Ovary (tissue), 7 donors: ENCODE measurements at regions not wholly inside any gene's neighbourhood (a gene's known extent, or its start where the extent isn't known, plus 50 kb on each side); places are given as distances from the start of the nearest gene placed in this dataset.

Experiments
- DNase-seq, 5 donors: peaks; one replicate each; pipeline ENCODE4 v3.0.0-alpha.2; 2019 to 2020
- H3K27ac ChIP-seq, 2 donors: fragments of 200-600 bp; one replicate each; pipeline versions ENCODE4 v1.5.1 to v1.8.0; 2019 to 2022
- H3K27me3 ChIP-seq: fragments of 200-600 bp; one replicate; pipeline ENCODE4 v1.8.0; 2022
- H3K36me3 ChIP-seq: fragments of 200-600 bp; sonication (generic); one replicate; pipeline ENCODE4 v1.5.1; 2019
- H3K4me1 ChIP-seq: one replicate; pipeline ENCODE4 v1.8.1; 2013; ENCODE audit warnings: mild to moderate bottlenecking, moderate library complexity; ENCODE audit not compliant: insufficient read depth
- H3K4me3 ChIP-seq: fragments of 200-600 bp; sonication (generic); one replicate; pipeline ENCODE4 v1.5.1; 2017
- H3K9me3 ChIP-seq, 2 donors: fragments of 200-600 bp in 1 of 2; sonication (generic) in 1 of 2; one replicate each; pipeline versions ENCODE4 v1.5.1 to v1.8.1; 2013 to 2019; ENCODE audit warnings: mild to moderate bottlenecking in 1 of 2, moderate library complexity in 1 of 2
- EP300 ChIP-seq: sonication (generic); formaldehyde crosslinking; IDR thresholded peaks from one replicate; pipeline ENCODE4 v1.6.1; 2017; ENCODE audit warnings: antibody characterized with exemption
- POLR2A ChIP-seq: fragments of 450-650 bp; IDR thresholded peaks from one replicate; pipeline ENCODE4 v1.6.1; 2017; ENCODE audit warnings: antibody characterized with exemption, mild to moderate bottlenecking, moderate library complexity
- whole genome bisulfite sequencing, 3 donors: extraction: QIAGEN DNeasy Blood & Tissue Kit in 1 of 3; methylation state at CpG; one replicate each; pipeline versions ENCODE4 v1.1.5 to v1.1.7; 2013 to 2017; 5-methylcytosine and 5-hydroxymethylcytosine counted together
- intact Hi-C, 4 donors: fragments of 100-400 bp; cut with DNase I; formaldehyde crosslinking; loops; one replicate each; pipeline versions ENCODE4 v1.11.0 to v1.15.1; 2022 to 2023
- TF ChIP-seq, protein P1 (sequence below), 3 donors: fragments of 450-650 bp in 2 of 3; fragments of 200-600 bp in 1 of 3; IDR thresholded peaks; one replicate each; pipeline versions ENCODE4 v1.5.1 to v1.8.0; 2016 to 2022; ENCODE audit warnings: antibody characterized with exemption in 3 of 3, mild to moderate bottlenecking in 1 of 3
- donor health status: DM: no; HTN: no; CAD: no; lungs with moderate emphysema.
- donor health status: DM: no; HTN: no; CAD: no.
- donor health status: Bipolar disorder and iron deficiency.
- donor health status: DM: no; HTN: no; CAD: no.
- donor health status: DM: yes; HTN: yes; CAD: no.

DNA sequence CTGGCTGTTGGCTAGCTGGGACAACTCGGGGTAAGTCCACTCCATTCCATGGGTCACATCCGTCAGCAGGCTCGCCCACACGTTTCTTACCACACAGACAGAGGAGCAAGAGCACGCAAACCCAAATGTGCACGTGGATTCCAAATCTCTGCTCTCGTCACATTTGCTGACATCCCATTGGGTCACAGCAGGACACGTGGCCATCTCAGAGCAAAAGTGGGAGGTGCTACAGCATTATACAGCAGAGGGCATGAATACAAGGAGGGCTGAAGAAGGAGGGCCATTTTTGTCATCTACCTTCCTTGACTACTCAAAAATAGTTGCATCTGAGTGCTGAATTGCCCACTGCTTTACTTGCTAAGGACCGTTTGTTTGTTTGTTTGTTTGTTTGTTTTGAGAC, 84.7 kb downstream of the RBBP6 start:
- Histone ChIP-seq H3K27ac (no peak overlapping the region), H3K4me3 (no peak overlapping the region), H3K27me3 (no peaks in the 10 kb centered on the region), H3K36me3 (no peaks in the 10 kb centered on the region), H3K9me3 (no peaks in the 10 kb centered on the region), H3K4me1 (no peaks in the 10 kb centered on the region)
- TF ChIP-seq, protein P1, sequence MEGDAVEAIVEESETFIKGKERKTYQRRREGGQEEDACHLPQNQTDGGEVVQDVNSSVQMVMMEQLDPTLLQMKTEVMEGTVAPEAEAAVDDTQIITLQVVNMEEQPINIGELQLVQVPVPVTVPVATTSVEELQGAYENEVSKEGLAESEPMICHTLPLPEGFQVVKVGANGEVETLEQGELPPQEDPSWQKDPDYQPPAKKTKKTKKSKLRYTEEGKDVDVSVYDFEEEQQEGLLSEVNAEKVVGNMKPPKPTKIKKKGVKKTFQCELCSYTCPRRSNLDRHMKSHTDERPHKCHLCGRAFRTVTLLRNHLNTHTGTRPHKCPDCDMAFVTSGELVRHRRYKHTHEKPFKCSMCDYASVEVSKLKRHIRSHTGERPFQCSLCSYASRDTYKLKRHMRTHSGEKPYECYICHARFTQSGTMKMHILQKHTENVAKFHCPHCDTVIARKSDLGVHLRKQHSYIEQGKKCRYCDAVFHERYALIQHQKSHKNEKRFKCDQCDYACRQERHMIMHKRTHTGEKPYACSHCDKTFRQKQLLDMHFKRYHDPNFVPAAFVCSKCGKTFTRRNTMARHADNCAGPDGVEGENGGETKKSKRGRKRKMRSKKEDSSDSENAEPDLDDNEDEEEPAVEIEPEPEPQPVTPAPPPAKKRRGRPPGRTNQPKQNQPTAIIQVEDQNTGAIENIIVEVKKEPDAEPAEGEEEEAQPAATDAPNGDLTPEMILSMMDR (IDR thresholded peaks at IDR 0.05) = no peak
- TF ChIP-seq POLR2A = no peak
- TF ChIP-seq EP300 = no peak
- 77 to 83% (median 80%) methylated on average over 9 of the region's 9 CpGs for WGBS, 3 donors
- DNase-seq = no peak
- intact Hi-C loops = no loop called here

DNA sequence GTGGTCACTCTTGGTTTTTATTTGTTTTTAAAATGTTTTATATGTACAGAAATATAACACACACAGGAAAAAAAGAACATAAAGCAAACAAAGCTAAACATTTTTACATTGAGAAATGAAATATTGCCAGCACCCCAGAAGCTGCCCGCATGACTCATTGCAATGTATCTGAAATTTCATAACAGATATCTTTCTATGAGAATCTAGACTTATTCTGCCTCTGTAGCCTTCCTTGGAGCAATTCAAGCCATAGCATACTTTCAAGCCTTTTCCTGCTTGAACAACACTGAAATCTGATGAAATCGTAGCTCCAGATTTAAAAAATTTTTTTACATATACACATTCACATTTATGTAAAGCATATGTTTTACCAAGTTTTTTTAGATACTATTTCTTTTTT, 86.9 kb downstream of the RBBP6 start:
- intact Hi-C loops = no loop called here
- Histone ChIP-seq H3K4me3 (no peak overlapping the region), H3K27me3 (no peaks in the 10 kb centered on the region), H3K36me3 (no peaks in the 10 kb centered on the region), H3K4me1 (no peaks in the 10 kb centered on the region), H3K9me3 (no peaks in the 10 kb centered on the region), H3K27ac (no peak overlapping the region)
- WGBS, 3 donors = 69 to 76% (median 70%) methylated on average over 2 of the region's 2 CpGs
- TF ChIP-seq, protein P1 (IDR thresholded peaks at IDR 0.05) = no peak
- no peak for TF ChIP-seq EP300
- no peak for TF ChIP-seq POLR2A
- DNase-seq = no peak

DNA sequence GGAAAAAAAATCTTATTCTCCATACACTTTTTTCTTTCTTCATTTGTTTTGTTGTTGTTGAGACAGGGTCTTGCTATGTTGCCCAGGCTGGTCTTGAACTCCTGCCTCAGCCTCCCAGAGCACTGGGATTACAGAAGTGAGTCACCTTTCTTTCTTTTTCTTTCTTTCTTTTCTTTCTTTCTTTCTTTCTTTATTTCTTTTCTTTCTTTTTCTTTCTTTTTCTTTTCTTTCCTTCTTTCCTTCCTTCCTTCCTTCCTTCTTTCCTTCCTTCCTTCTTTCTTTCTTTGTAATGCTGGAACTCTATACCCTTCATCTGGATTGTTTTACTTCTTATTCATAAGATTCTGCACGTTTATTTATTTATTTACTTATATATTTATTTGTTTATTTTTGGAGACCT, 94.5 kb upstream of the TNRC6A start:
- WGBS, 3 donors = 22 to 39% (median 36%) methylated on average over 1 of the region's 1 CpG
- Histone ChIP-seq H3K27me3 (no peaks in the 10 kb centered on the region), H3K4me3 (no peak overlapping the region), H3K9me3 (no peaks in the 10 kb centered on the region), H3K27ac (no peak overlapping the region), H3K4me1 (peaks cover 1% of the 10 kb centered on the region), H3K36me3 (no peaks in the 10 kb centered on the region)
- TF ChIP-seq, protein P1 (IDR thresholded peaks at IDR 0.05) = no peak
- DNase-seq = no peak
- intact Hi-C loops = loop anchor here in 1 of 4 donors (5.0 kb wide), 1 partner anchor 562 kb away; no protein-coding TSS in a partner anchor

DNA sequence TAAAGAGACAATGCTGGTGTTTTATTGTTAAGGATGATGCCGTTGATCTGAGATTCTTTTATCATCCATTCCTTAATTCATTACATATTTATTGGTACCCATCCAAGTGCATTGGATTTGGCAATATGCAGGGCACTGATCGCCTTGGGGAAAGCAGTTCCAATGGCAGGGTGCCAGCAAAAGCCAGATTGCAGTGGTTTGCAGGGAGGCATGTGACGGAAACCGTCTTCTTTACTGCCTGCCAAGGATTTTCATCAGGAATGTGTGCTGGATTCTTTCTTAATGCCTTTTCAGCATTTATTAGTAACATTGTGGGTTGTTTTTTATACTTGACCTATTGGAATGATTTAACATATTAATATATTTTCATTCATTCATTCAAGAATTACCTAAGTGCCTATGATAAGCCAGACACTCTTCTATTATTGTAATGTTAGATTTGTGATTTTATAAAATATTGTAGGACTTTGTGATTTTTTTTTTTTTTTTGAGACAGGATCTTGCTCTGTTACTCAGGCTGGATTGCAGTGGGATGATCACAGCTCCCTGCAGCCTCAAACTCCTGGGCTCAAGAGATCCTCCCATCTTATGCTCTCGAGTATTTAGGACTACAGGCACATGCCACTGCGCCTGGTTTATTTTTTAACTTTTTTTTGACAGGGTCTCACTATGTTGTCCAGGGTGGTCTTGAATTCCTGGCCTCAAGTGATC, 93.4 kb upstream of the TNRC6A start:
- Histone ChIP-seq H3K4me3 (no peak overlapping the region), H3K9me3 (no peaks in the 10 kb centered on the region), H3K27me3 (no peaks in the 10 kb centered on the region), H3K27ac (no peak overlapping the region), H3K36me3 (no peaks in the 10 kb centered on the region), H3K4me1 (peaks cover 1% of the 10 kb centered on the region)
- TF ChIP-seq POLR2A = no peak
- TF ChIP-seq, protein P1 (IDR thresholded peaks at IDR 0.05) = no peak
- TF ChIP-seq EP300 = no peak
- intact Hi-C loops = no loop called here
- peak; percentile 68 to 88 (median 83) for DNase-seq
- 5 to 9% (median 8%) methylated on average over 6 of the region's 6 CpGs for WGBS, 3 donors
